ENCODE measurements at regions not wholly inside any gene's neighbourhood (a gene's known extent, or its start where the extent isn't known, plus 50 kb on each side); places are given as distances from the start of the nearest gene placed in this dataset.

GRCh38 chr4:174071595-174071994, 211.9 kb downstream of the FBXO8 start:
- Histone ChIP-seq H3K4me2 (ENCODE audit: unreplicated experiment) (no peak overlapping the region), H3K9me3 (ENCODE audit: low read depth) (no peaks in the 10 kb centered on the region), H3K9ac (no peak overlapping the region), H2AFZ (no peak overlapping the region), H3K4me1 (ENCODE audit: insufficient read depth) (no peaks in the 10 kb centered on the region), H3K4me3 (no peak overlapping the region), H3F3A (ENCODE audit: insufficient read depth) (no peaks in the 10 kb centered on the region), H3K27ac (no peak overlapping the region), H3K79me2 (ENCODE audit: insufficient read depth) (no peaks in the 10 kb centered on the region), H3K36me3 (ENCODE audit: low read depth) (no peaks in the 10 kb centered on the region), H3K27me3 (replicated peaks; ENCODE audit: insufficient read depth) (no peaks in the 10 kb centered on the region; the same call in 1 of the 2 replicates), H3K9me2 (ENCODE audit: insufficient read depth) (no peaks in the 10 kb centered on the region), H4K20me1 (ENCODE audit: insufficient read depth) (no peaks in the 10 kb centered on the region)
- no peak for DNase-seq
- no peak for TF ChIP-seq EZH2phosphoT487 (IDR thresholded peaks at IDR 0.05; ENCODE audit: insufficient read depth, low read depth)
- TF ChIP-seq EZH2 (IDR thresholded peaks at IDR 0.05; ENCODE audit: insufficient read depth, poor library complexity, severe bottlenecking), result no peak
- in situ Hi-C loops (cut with MboI), result no loop called here

GRCh38 chr4:174069848-174070330, 213.6 kb downstream of the FBXO8 start:
- 65 to 70% methylated on average over 2 of the region's 2 CpGs for WGBS, 2 experiments (ENCODE audit: low coverage in 1 of 2, low lambda C conversion rate in 2 of 2, missing lambda C conversion rate in 2 of 2)
- TF ChIP-seq EZH2phosphoT487 (IDR thresholded peaks at IDR 0.05; ENCODE audit: insufficient read depth, low read depth), result no peak
- TF ChIP-seq EZH2 (IDR thresholded peaks at IDR 0.05; ENCODE audit: insufficient read depth, poor library complexity, severe bottlenecking), result no peak
- DNase-seq, result no peak

DNA sequence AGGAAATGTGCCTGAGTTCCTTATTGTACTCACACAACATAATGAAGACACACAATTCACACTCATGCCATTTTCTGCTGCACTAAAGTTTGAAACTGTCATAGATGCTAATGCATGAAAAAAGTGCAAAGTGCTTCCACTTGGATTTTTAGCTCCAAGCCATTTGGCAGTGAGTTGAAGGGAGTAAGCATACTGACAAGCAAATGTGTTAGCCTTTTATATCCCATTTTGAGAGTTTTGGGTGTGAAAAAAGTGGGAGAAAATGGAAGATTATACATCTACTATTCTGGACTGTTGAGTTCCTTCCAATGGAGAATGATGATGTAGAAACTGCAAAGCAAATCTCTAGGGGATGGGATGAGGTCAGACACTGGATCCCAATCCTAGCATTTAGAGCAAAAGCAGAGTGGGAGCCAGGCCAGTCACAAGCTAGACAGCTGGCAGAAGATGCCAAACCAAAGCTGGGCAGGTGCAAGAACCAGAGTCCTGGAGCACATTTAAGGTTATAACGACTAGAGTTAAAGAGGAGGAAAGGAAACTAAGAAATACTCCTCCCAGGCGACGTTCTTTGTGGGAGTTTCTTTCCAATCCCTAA, 216.8 kb downstream of the FBXO8 start:
- H3K9me3 ChIP-seq (ENCODE audit: low read depth), result no peaks in the 10 kb centered on the region
- H3F3A ChIP-seq (ENCODE audit: insufficient read depth), result no peaks in the 10 kb centered on the region
- no peak overlapping the region for H3K9ac ChIP-seq
- no peak overlapping the region for H3K27ac ChIP-seq
- no peak for TF ChIP-seq EZH2 (IDR thresholded peaks at IDR 0.05; ENCODE audit: insufficient read depth, poor library complexity, severe bottlenecking)
- no peak for TF ChIP-seq EZH2phosphoT487 (IDR thresholded peaks at IDR 0.05; ENCODE audit: insufficient read depth, low read depth)
- H2AFZ ChIP-seq, result no peak overlapping the region
- no peak overlapping the region for H3K4me3 ChIP-seq
- 57 to 59% methylated on average over 3 of the region's 3 CpGs for WGBS, 2 experiments (ENCODE audit: low coverage in 1 of 2, low lambda C conversion rate in 2 of 2, missing lambda C conversion rate in 2 of 2)
- H3K36me3 ChIP-seq (ENCODE audit: low read depth), result no peaks in the 10 kb centered on the region
- H3K4me2 ChIP-seq (ENCODE audit: unreplicated experiment), result no peak overlapping the region
- no peaks in the 10 kb centered on the region; the same call in 1 of the 2 replicates for H3K27me3 ChIP-seq (replicated peaks; ENCODE audit: insufficient read depth)
- no peaks in the 10 kb centered on the region for H3K4me1 ChIP-seq (ENCODE audit: insufficient read depth)
- in situ Hi-C loops (cut with MboI), result no loop called here
- no peaks in the 10 kb centered on the region for H3K9me2 ChIP-seq (ENCODE audit: insufficient read depth)
- no peaks in the 10 kb centered on the region for H3K79me2 ChIP-seq (ENCODE audit: insufficient read depth)
- no peak for DNase-seq
- no peaks in the 10 kb centered on the region for H4K20me1 ChIP-seq (ENCODE audit: insufficient read depth)

More at GRCh38 chr4:174069848-174070330, 213.6 kb downstream of the FBXO8 start:
- H4K20me1 ChIP-seq (ENCODE audit: insufficient read depth), result no peaks in the 10 kb centered on the region
- H3K4me1 ChIP-seq (ENCODE audit: insufficient read depth), result no peaks in the 10 kb centered on the region
- no peaks in the 10 kb centered on the region for H3K9me2 ChIP-seq (ENCODE audit: insufficient read depth)
- no peaks in the 10 kb centered on the region for H3F3A ChIP-seq (ENCODE audit: insufficient read depth)
- H3K4me3 ChIP-seq, result no peak overlapping the region
- H3K9ac ChIP-seq, result no peak overlapping the region
- H3K9me3 ChIP-seq (ENCODE audit: low read depth), result no peaks in the 10 kb centered on the region
- no peak overlapping the region for H3K4me2 ChIP-seq (ENCODE audit: unreplicated experiment)
- H3K79me2 ChIP-seq (ENCODE audit: insufficient read depth), result no peaks in the 10 kb centered on the region
- H3K27ac ChIP-seq, result no peak overlapping the region
- no peak overlapping the region for H2AFZ ChIP-seq
- no peaks in the 10 kb centered on the region; the same call in 1 of the 2 replicates for H3K27me3 ChIP-seq (replicated peaks; ENCODE audit: insufficient read depth)
- no peaks in the 10 kb centered on the region for H3K36me3 ChIP-seq (ENCODE audit: low read depth)
- in situ Hi-C loops (cut with MboI), result no loop called here

DNA sequence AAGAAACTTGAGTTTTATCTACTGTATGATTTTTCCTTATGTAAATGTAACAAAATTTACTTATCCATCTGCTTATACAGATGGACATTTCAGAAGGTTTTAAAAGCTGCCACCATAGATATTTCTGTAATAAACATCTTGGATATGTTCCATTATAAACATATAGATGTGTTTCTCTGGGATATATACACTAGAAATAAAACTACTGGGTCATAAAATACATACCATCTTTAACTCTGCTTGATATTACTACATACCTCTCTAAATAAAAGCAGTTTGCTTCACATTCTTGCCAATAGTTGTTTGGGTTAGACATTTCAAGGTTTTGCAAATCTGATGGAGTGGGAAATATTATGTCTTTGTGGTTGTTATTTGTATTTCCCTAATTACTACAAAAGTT, 220.6 kb downstream of the FBXO8 start:
- no peaks in the 10 kb centered on the region for H3K79me2 ChIP-seq (ENCODE audit: insufficient read depth)
- H3K9me3 ChIP-seq (ENCODE audit: low read depth), result no peaks in the 10 kb centered on the region
- no peaks in the 10 kb centered on the region for H3K9me2 ChIP-seq (ENCODE audit: insufficient read depth)
- H3K4me2 ChIP-seq (ENCODE audit: unreplicated experiment), result no peak overlapping the region
- no peaks in the 10 kb centered on the region for H3K4me1 ChIP-seq (ENCODE audit: insufficient read depth)
- no peak overlapping the region for H3K4me3 ChIP-seq
- H2AFZ ChIP-seq, result no peak overlapping the region
- no peaks in the 10 kb centered on the region for H4K20me1 ChIP-seq (ENCODE audit: insufficient read depth)
- no peak for DNase-seq
- in situ Hi-C loops (cut with MboI), result no loop called here
- no peaks in the 10 kb centered on the region; the same call in 1 of the 2 replicates for H3K27me3 ChIP-seq (replicated peaks; ENCODE audit: insufficient read depth)
- no peaks in the 10 kb centered on the region for H3K36me3 ChIP-seq (ENCODE audit: low read depth)
- no peak for TF ChIP-seq EZH2 (IDR thresholded peaks at IDR 0.05; ENCODE audit: insufficient read depth, poor library complexity, severe bottlenecking)
- TF ChIP-seq EZH2phosphoT487 (IDR thresholded peaks at IDR 0.05; ENCODE audit: insufficient read depth, low read depth), result no peak
- H3F3A ChIP-seq (ENCODE audit: insufficient read depth), result no peaks in the 10 kb centered on the region
- H3K27ac ChIP-seq, result no peak overlapping the region
- H3K9ac ChIP-seq, result no peak overlapping the region

DNA sequence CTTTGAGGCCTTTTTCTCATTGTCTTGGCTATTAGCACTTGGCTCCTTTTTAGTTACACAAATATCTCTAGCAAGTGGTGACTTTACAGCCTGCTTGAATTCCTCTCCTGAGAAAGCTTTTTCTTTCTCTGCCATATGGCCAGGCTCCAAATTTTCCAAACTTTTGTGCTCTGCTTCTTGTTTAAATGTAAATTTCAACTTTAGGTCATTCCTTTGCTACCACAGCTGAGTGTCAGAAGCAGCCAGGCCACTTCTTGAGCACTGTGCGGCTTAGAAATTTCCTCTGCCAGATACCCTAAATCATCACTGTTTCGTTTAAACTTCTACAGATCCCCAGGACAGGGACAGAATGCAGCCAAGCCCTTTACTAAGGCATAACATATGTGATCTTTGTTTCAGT, 222.4 kb downstream of the FBXO8 start:
- TF ChIP-seq EZH2phosphoT487 (IDR thresholded peaks at IDR 0.05; ENCODE audit: insufficient read depth, low read depth) (no peak), EZH2 (IDR thresholded peaks at IDR 0.05; ENCODE audit: insufficient read depth, poor library complexity, severe bottlenecking) (no peak)
- Histone ChIP-seq H3K9me2 (ENCODE audit: insufficient read depth) (no peaks in the 10 kb centered on the region), H3K79me2 (ENCODE audit: insufficient read depth) (no peaks in the 10 kb centered on the region), H4K20me1 (ENCODE audit: insufficient read depth) (no peaks in the 10 kb centered on the region), H3K9me3 (ENCODE audit: low read depth) (no peaks in the 10 kb centered on the region), H3K27me3 (replicated peaks; ENCODE audit: insufficient read depth) (no peaks in the 10 kb centered on the region), H3K4me3 (no peak overlapping the region), H3K4me1 (ENCODE audit: insufficient read depth) (no peaks in the 10 kb centered on the region), H2AFZ (no peak overlapping the region), H3K4me2 (ENCODE audit: unreplicated experiment) (no peak overlapping the region), H3K36me3 (ENCODE audit: low read depth) (no peaks in the 10 kb centered on the region), H3K27ac (no peak overlapping the region), H3K9ac (no peak overlapping the region), H3F3A (ENCODE audit: insufficient read depth) (no peaks in the 10 kb centered on the region)
- WGBS, 2 experiments (ENCODE audit: low coverage in 1 of 2, low lambda C conversion rate in 2 of 2, missing lambda C conversion rate in 2 of 2), result 33 to 60% methylated on average over 2 of the region's 2 CpGs
- DNase-seq, result no peak
- in situ Hi-C loops (cut with MboI), result no loop called here

All from GM23248 (cell line).